HG03460 (cell line): ENCODE measurements at regions not wholly inside any gene's neighbourhood (a gene's known extent, or its start where the extent isn't known, plus 50 kb on each side); places are given as distances from the start of the nearest gene placed in this dataset.

Experiments
- ATAC-seq: cut with Tn5 transposase; IDR thresholded peaks from one replicate; pipeline ENCODE4 v1.9.1; 2021; ENCODE audit not compliant: unreplicated experiment

- ATAC-seq: no peak
Observed at GRCh38 chr2:831622-832021, 119.0 kb upstream of the SNTG2 start.

- ATAC-seq: no peak
Observed at GRCh38 chr2:831225-831536, 119.5 kb upstream of the SNTG2 start.

GRCh38 chr2:830419-831224 is 120.0 kb upstream of the SNTG2 start:
- no peak for ATAC-seq

- no peak for ATAC-seq
Observed at GRCh38 chr2:829047-829446, 121.6 kb upstream of the SNTG2 start.

GRCh38 chr2:824954-825353 is 125.7 kb upstream of the SNTG2 start:
- ATAC-seq: no peak

GRCh38 chr2:824524-824923 is 126.1 kb upstream of the SNTG2 start:
- no peak for ATAC-seq

- no peak for ATAC-seq
Observed at GRCh38 chr2:821546-821945, 129.1 kb upstream of the SNTG2 start.

GRCh38 chr2:819601-820000 is 131.0 kb upstream of the SNTG2 start:
- ATAC-seq: no peak

GRCh38 chr2:819121-819520 is 131.5 kb upstream of the SNTG2 start:
- ATAC-seq: no peak

- ATAC-seq: no peak
Observed at GRCh38 chr2:817336-818015, 133.2 kb upstream of the SNTG2 start.

GRCh38 chr2:816278-816677 is 134.4 kb upstream of the SNTG2 start:
- ATAC-seq: no peak

GRCh38 chr2:810397-810796 is 133.2 kb upstream of the TMEM18 start:
- no peak for ATAC-seq

- ATAC-seq: no peak
Observed at GRCh38 chr2:807300-807699, 130.1 kb upstream of the TMEM18 start.

- ATAC-seq: no peak
Observed at GRCh38 chr2:805664-806063, 128.5 kb upstream of the TMEM18 start.

- ATAC-seq: no peak
Observed at GRCh38 chr2:797993-798392, 120.8 kb upstream of the TMEM18 start.

GRCh38 chr2:797556-797955 is 120.3 kb upstream of the TMEM18 start:
- ATAC-seq: no peak

GRCh38 chr2:796141-796985 is 119.2 kb upstream of the TMEM18 start:
- no peak for ATAC-seq

GRCh38 chr2:795531-796041 is 118.4 kb upstream of the TMEM18 start:
- ATAC-seq: no peak

- no peak for ATAC-seq
Observed at GRCh38 chr2:794554-795241, 117.5 kb upstream of the TMEM18 start.

- ATAC-seq: no peak
Observed at GRCh38 chr2:793236-793635, 116.0 kb upstream of the TMEM18 start.

GRCh38 chr2:792687-793086 is 115.5 kb upstream of the TMEM18 start:
- no peak for ATAC-seq
